GM19452 (cell line): ENCODE measurements at regions not wholly inside any gene's neighbourhood (a gene's known extent, or its start where the extent isn't known, plus 50 kb on each side); places are given as distances from the start of the nearest gene placed in this dataset.

ENCODE experiments used
- ATAC-seq: cut with Tn5 transposase; IDR thresholded peaks from one replicate; pipeline ENCODE4 v1.9.1; 2021; ENCODE audit not compliant: unreplicated experiment

GRCh38 chr9:80952363-80952922 is 736.9 kb downstream of the TLE1 start:
- ATAC-seq = no peak

- no peak for ATAC-seq
Observed at GRCh38 chr9:80951675-80952074, 737.7 kb downstream of the TLE1 start.

- ATAC-seq = no peak
Observed at GRCh38 chr9:80948876-80949275, 740.5 kb downstream of the TLE1 start.

- no peak for ATAC-seq
Observed at GRCh38 chr9:80948066-80948465, 741.3 kb downstream of the TLE1 start.

- ATAC-seq = no peak
Observed at GRCh38 chr9:80946496-80947170, 742.7 kb downstream of the TLE1 start.

- ATAC-seq = no peak
Observed at GRCh38 chr9:80945436-80945835, 743.9 kb downstream of the TLE1 start.

GRCh38 chr9:80937645-80938044 is 751.7 kb downstream of the TLE1 start:
- no peak for ATAC-seq

GRCh38 chr9:80934095-80934494 is 755.3 kb downstream of the TLE1 start:
- no peak for ATAC-seq

- ATAC-seq = no peak
Observed at GRCh38 chr9:80932947-80933780, 756.2 kb downstream of the TLE1 start.

- no peak for ATAC-seq
Observed at GRCh38 chr9:80932181-80932580, 757.2 kb downstream of the TLE1 start.

GRCh38 chr9:80931163-80931562 is 758.2 kb downstream of the TLE1 start:
- ATAC-seq = no peak

GRCh38 chr9:80928697-80929096 is 760.6 kb downstream of the TLE1 start:
- no peak for ATAC-seq

- ATAC-seq = no peak
Observed at GRCh38 chr9:80926611-80927010, 762.7 kb downstream of the TLE1 start.

GRCh38 chr9:80922544-80922943 is 766.8 kb downstream of the TLE1 start:
- ATAC-seq = no peak

- ATAC-seq = no peak
Observed at GRCh38 chr9:80906728-80907127, 782.6 kb downstream of the TLE1 start.

- ATAC-seq = no peak
Observed at GRCh38 chr9:80899208-80899607, 790.1 kb downstream of the TLE1 start.

- no peak for ATAC-seq
Observed at GRCh38 chr9:80893190-80893589, 796.2 kb downstream of the TLE1 start.

- no peak for ATAC-seq
Observed at GRCh38 chr9:80892703-80893102, 796.6 kb downstream of the TLE1 start.

- no peak for ATAC-seq
Observed at GRCh38 chr9:80890124-80890523, 799.2 kb downstream of the TLE1 start.

- no peak for ATAC-seq
Observed at GRCh38 chr9:80885894-80886293, 803.5 kb downstream of the TLE1 start.

- ATAC-seq = no peak
Observed at GRCh38 chr9:80883826-80884579, 805.3 kb downstream of the TLE1 start.
